ENCODE measurements at regions not wholly inside any gene's neighbourhood (a gene's known extent, or its start where the extent isn't known, plus 50 kb on each side); places are given as distances from the start of the nearest gene placed in this dataset.

DNA sequence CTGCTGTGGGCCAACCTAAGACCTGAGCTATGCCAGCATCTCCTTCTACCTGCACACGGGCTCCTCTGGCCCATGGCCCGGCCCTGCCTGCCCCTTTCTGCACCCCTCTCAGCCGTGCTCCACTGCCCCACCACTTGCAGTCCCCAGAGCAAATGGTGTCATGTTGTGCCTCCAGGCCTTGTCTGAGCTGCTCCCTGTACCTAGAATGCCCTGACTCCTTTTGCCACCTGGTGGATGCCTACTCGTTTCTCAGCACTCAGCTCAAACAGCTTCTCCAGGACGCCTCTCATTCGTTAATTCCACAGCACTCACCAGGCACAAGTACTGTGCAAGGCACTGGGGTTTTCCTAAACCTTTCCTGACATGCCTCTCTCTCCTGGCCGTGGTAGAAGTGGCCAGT lies 63.2 kb upstream of the PNMA1 start:
- peaks cover 71% of the 10 kb centered on the region for H3K79me2 ChIP-seq (ENCODE audit: control insufficient read depth, insufficient read depth, low read length)
- H3K9me1 ChIP-seq (replicated peaks; ENCODE audit: control insufficient read depth, extremely low read depth, insufficient read depth, low read length): no peaks in the 10 kb centered on the region
- TF ChIP-seq, protein P1, sequence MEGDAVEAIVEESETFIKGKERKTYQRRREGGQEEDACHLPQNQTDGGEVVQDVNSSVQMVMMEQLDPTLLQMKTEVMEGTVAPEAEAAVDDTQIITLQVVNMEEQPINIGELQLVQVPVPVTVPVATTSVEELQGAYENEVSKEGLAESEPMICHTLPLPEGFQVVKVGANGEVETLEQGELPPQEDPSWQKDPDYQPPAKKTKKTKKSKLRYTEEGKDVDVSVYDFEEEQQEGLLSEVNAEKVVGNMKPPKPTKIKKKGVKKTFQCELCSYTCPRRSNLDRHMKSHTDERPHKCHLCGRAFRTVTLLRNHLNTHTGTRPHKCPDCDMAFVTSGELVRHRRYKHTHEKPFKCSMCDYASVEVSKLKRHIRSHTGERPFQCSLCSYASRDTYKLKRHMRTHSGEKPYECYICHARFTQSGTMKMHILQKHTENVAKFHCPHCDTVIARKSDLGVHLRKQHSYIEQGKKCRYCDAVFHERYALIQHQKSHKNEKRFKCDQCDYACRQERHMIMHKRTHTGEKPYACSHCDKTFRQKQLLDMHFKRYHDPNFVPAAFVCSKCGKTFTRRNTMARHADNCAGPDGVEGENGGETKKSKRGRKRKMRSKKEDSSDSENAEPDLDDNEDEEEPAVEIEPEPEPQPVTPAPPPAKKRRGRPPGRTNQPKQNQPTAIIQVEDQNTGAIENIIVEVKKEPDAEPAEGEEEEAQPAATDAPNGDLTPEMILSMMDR (IDR thresholded peaks at IDR 0.05; ENCODE audit: extremely low read depth in 1 of 2, insufficient read depth in 1 of 2, low read depth in 1 of 2, low read length in 2 of 2): no peak
- TF ChIP-seq, protein P2, sequence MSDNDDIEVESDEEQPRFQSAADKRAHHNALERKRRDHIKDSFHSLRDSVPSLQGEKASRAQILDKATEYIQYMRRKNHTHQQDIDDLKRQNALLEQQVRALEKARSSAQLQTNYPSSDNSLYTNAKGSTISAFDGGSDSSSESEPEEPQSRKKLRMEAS (IDR thresholded peaks at IDR 0.05; ENCODE audit: insufficient read depth, insufficient read length): no peak
- TF ChIP-seq POLR2A (IDR thresholded peaks at IDR 0.05; ENCODE audit: low read depth, low read length) (no peak), GATA2 (IDR thresholded peaks at IDR 0.05; ENCODE audit: insufficient read depth, insufficient read length, low read depth, low read length) (no peak), JUN (IDR thresholded peaks at IDR 0.05; ENCODE audit: borderline replicate concordance, insufficient read depth, insufficient read length, low read depth) (no peak), EZH2 (IDR thresholded peaks at IDR 0.05; ENCODE audit: borderline replicate concordance, low read depth, low read length, severe bottlenecking) (no peak), POLR2AphosphoS5 (IDR thresholded peaks at IDR 0.05; ENCODE audit: insufficient read depth, low read depth, low read length) (no peak), MYC (IDR thresholded peaks at IDR 0.05; ENCODE audit: low read depth, low read length) (no peak), FOS (IDR thresholded peaks at IDR 0.05; ENCODE audit: borderline replicate concordance, insufficient read depth, low read length) (no peak)
- H2AFZ ChIP-seq (ENCODE audit: low read depth, low read length): no peak overlapping the region
- no peak for FAIRE-seq
- no peaks in the 10 kb centered on the region for H3K27me3 ChIP-seq (ENCODE audit: control insufficient read depth in 2 of 2, insufficient read depth in 2 of 2, low read length in 2 of 2)
- no peaks in the 10 kb centered on the region for H3K4me1 ChIP-seq (ENCODE audit: control insufficient read depth, extremely low read depth, insufficient read depth, low read length)
- CTCF ChIA-PET: interaction anchor here (1.1 kb wide), 1 partner anchor 11 kb away, joined by 3 read pairs; no protein-coding TSS in a partner anchor
- no peak overlapping the region for H3K4me3 ChIP-seq (replicated peaks in 1 of 3; ENCODE audit: insufficient read depth in 1 of 3, low read depth in 1 of 3, low read length in 3 of 3)
- H3K9me3 ChIP-seq (replicated peaks; ENCODE audit: control insufficient read depth, insufficient read depth, low read length): no peaks in the 10 kb centered on the region
- intact Hi-C loops (cut with micrococcal nuclease): no loop called here
- no peak for DNase-seq (ENCODE audit: low read depth, low spot score)
- BruUV-seq (replicated peaks): no TSS peak
- dilution Hi-C loops (cut with MboI; ENCODE audit: extremely low pct_ligation_motif_present, low sequenced_read_pairs): no loop called here
- POLR2A ChIA-PET: no interaction called here
- H3K4me2 ChIP-seq (ENCODE audit: insufficient read depth, low read length): no peak overlapping the region
- H3K36me3 ChIP-seq (ENCODE audit: control insufficient read depth in 2 of 2, extremely low read depth in 1 of 2, insufficient read depth in 2 of 2, low read length in 2 of 2): peaks cover 0 to 4% of the 10 kb centered on the region in 2 experiments
- H3K27ac ChIP-seq (ENCODE audit: insufficient read depth, low read depth, low read length): no peak overlapping the region
- no peaks in the 10 kb centered on the region for H4K20me1 ChIP-seq (replicated peaks; ENCODE audit: control insufficient read depth, extremely low read depth, insufficient read depth, low read length)
- H3K9ac ChIP-seq (replicated peaks; ENCODE audit: extremely low read depth, insufficient read depth, low read length): no peak overlapping the region
